CMK (cell line): ENCODE measurements at regions not wholly inside any gene's neighbourhood (a gene's known extent, or its start where the extent isn't known, plus 50 kb on each side); places are given as distances from the start of the nearest gene placed in this dataset.

Source experiments
- DNase-seq: peaks from one replicate; pipeline ENCODE4 v3.0.0-alpha.2; 2010; ENCODE audit warnings: low read depth

- DNase-seq = no peak
Observed at GRCh38 chr5:61738446-61738845, 406.4 kb downstream of the ZSWIM6 start.

- DNase-seq = no peak
Observed at GRCh38 chr5:61744690-61745619, 412.9 kb downstream of the ZSWIM6 start.

GRCh38 chr5:61746831-61747575 lies 414.9 kb downstream of the ZSWIM6 start:
- no peak for DNase-seq

- no peak for DNase-seq
Observed at GRCh38 chr5:61748121-61748520, 416.1 kb downstream of the ZSWIM6 start.

GRCh38 chr5:61748651-61749050 lies 416.6 kb downstream of the ZSWIM6 start:
- no peak for DNase-seq

GRCh38 chr5:61752588-61752987 lies 420.5 kb downstream of the ZSWIM6 start:
- no peak for DNase-seq

- DNase-seq = no peak
Observed at GRCh38 chr5:61754792-61755191, 422.7 kb downstream of the ZSWIM6 start.

GRCh38 chr5:61755726-61756222 lies 423.7 kb downstream of the ZSWIM6 start:
- DNase-seq = no peak

- DNase-seq = no peak
Observed at GRCh38 chr5:61758711-61759110, 426.7 kb downstream of the ZSWIM6 start.

GRCh38 chr5:61765471-61765870 lies 433.4 kb downstream of the ZSWIM6 start:
- no peak for DNase-seq

- DNase-seq = no peak
Observed at GRCh38 chr5:61766141-61766540, 434.1 kb downstream of the ZSWIM6 start.

GRCh38 chr5:61767231-61768080 lies 435.4 kb downstream of the ZSWIM6 start:
- DNase-seq = no peak

- no peak for DNase-seq
Observed at GRCh38 chr5:61768692-61769281, 436.7 kb downstream of the ZSWIM6 start.

GRCh38 chr5:61771062-61771461 lies 439.0 kb downstream of the ZSWIM6 start:
- DNase-seq = no peak

GRCh38 chr5:61771808-61772207 lies 439.8 kb downstream of the ZSWIM6 start:
- DNase-seq = no peak

GRCh38 chr5:61775901-61776300 lies 443.8 kb downstream of the ZSWIM6 start:
- no peak for DNase-seq

- DNase-seq = no peak
Observed at GRCh38 chr5:61777292-61777691, 445.2 kb downstream of the ZSWIM6 start.

GRCh38 chr5:61779743-61780142 lies 447.7 kb downstream of the ZSWIM6 start:
- DNase-seq = no peak

- no peak for DNase-seq
Observed at GRCh38 chr5:61783481-61783880, 451.4 kb downstream of the ZSWIM6 start.

- no peak for DNase-seq
Observed at GRCh38 chr5:61784341-61784740, 452.3 kb downstream of the ZSWIM6 start.

GRCh38 chr5:61788548-61788947 lies 456.5 kb downstream of the ZSWIM6 start:
- no peak for DNase-seq

GRCh38 chr5:61790007-61790406 lies 457.9 kb downstream of the ZSWIM6 start:
- DNase-seq = no peak
